Naive thymus-derived CD8-positive, alpha-beta T cell (primary cell): ENCODE measurements at regions not wholly inside any gene's neighbourhood (a gene's known extent, or its start where the extent isn't known, plus 50 kb on each side); places are given as distances from the start of the nearest gene placed in this dataset.
A peak's percentile ranks its signal among the peaks of the same experiment; 100 is the strongest.

Experiments
- ATAC-seq, 2 donors: fragments of 150-1000 bp; cut with Tn5 transposase in 1 of 2; sonication (Bioruptor Pico), chemical (Tn5 transposase) in 1 of 2; 1 replicate in 1 of 2; 2 replicates in 1 of 2; pipeline ENCODE4 v1.10.0; 2021; ENCODE audit warnings: mild to moderate bottlenecking in 2 of 2, moderate library complexity in 2 of 2
- POLR2A ChIA-PET: fragments of 350-600 bp; sonication (Branson Sonifier 250); formaldehyde crosslinking; loops from one replicate; lab custom pipeline; 2021; ENCODE audit warnings: antibody characterized with exemption; lab: Charles Lee
- DNase-seq, 10 donors: peaks; one replicate each; pipeline versions ENCODE4 v3.0.0 to v3.0.0-alpha.2; 2020 to 2022
- H3K27ac Mint-ChIP-seq, 10 donors: one replicate each; pipeline ENCODE4 v1.8.0; 2020 to 2022; ENCODE audit warnings: mild to moderate bottlenecking in 10 of 10, mixed read lengths in 10 of 10, moderate library complexity in 4 of 10, inconsistent platforms in 1 of 10
- H3K27me3 Mint-ChIP-seq, 5 donors: one replicate each; pipeline ENCODE4 v1.8.0; 2021 to 2022; ENCODE audit warnings: mixed read lengths in 5 of 5
- H3K36me3 Mint-ChIP-seq, 3 donors: one replicate each; pipeline ENCODE4 v1.8.0; 2020 to 2022; ENCODE audit warnings: mixed read lengths in 3 of 3, mild to moderate bottlenecking in 2 of 3, inconsistent platforms in 1 of 3
- H3K4me1 Mint-ChIP-seq, 4 donors: one replicate each; pipeline ENCODE4 v1.8.0; 2021 to 2022; ENCODE audit warnings: mixed read lengths in 4 of 4
- H3K4me3 Mint-ChIP-seq, 10 donors: one replicate each; pipeline ENCODE4 v1.8.0; 2020 to 2022; ENCODE audit warnings: mild to moderate bottlenecking in 10 of 10, mixed read lengths in 10 of 10, moderate library complexity in 6 of 10, inconsistent platforms in 1 of 10
- H3K9me3 Mint-ChIP-seq, 9 donors: one replicate each; pipeline ENCODE4 v1.8.0; 2020 to 2022; ENCODE audit warnings: mixed read lengths in 9 of 9, mild to moderate bottlenecking in 3 of 9, inconsistent platforms in 1 of 9, moderate library complexity in 1 of 9

- ATAC-seq (no peak), DNase-seq (no peak)
- POLR2A ChIA-PET: no interaction called here
- Mint-ChIP-seq H3K36me3 (no peaks in the 10 kb centered on the region), H3K27me3 (peaks cover 1 to 15% (median 14%) of the 10 kb centered on the region in 5 donors), H3K9me3 (no peaks in the 10 kb centered on the region), H3K27ac (no peak overlapping the region), H3K4me1 (peaks cover 0 to 3% (median 0%) of the 10 kb centered on the region in 4 donors), H3K4me3 (no peak overlapping the region)
Observed at GRCh38 chr6:40340957-40341356, 246.2 kb downstream of the LRFN2 start.

DNA sequence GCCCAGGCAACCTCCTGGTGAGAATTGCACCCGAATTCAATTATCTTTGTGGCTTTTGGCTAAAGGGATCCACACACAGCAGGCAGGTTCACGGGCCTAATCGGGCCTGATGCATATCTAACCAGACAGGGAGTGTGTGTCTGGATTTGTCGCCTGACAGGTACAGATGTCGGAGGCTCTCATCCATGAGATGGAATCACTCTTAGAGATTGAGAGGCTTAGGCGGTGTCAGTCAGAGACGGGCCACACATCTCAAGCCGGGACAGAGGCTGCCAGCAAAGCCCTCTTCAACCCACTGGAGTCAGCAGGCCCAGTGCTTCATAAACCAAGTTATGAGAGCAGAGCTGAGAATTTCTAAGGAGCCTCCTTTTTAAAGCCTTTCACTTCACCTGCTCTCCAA lies 247.0 kb downstream of the LRFN2 start:
- Mint-ChIP-seq H3K36me3 (no peaks in the 10 kb centered on the region), H3K27me3 (peaks cover 6 to 17% (median 14%) of the 10 kb centered on the region in 5 donors), H3K9me3 (no peaks in the 10 kb centered on the region), H3K27ac (no peak overlapping the region), H3K4me1 (peaks cover 0 to 3% (median 0%) of the 10 kb centered on the region in 4 donors), H3K4me3 (no peak overlapping the region)
- POLR2A ChIA-PET: no interaction called here
- no peak for ATAC-seq
- DNase-seq: no peak

DNA sequence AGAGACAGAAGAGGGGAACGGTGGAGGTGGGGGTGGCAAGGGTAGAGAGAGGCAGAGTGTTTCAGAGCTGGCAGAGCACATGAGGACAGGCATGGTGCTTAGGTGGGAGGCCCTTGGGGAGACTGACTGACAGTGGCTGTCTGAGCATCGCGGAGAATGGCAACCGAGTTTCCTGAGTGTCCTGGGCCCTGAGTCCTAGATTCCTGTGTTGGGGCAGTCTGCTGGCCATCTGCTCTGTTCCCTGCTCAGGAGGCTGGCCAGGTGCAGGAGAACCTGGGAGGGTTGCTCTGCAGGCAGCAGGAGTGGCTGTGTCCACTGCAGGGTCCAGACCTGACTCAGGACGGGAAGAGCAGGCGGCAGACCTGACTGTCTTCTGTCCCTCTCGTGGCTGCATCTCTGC lies 248.9 kb downstream of the LRFN2 start:
- Mint-ChIP-seq H3K27me3 (peaks cover 9 to 31% (median 15%) of the 10 kb centered on the region in 5 donors), H3K9me3 (no peaks in the 10 kb centered on the region), H3K4me1 (peaks cover 0 to 3% (median 0%) of the 10 kb centered on the region in 4 donors), H3K36me3 (no peaks in the 10 kb centered on the region), H3K27ac (no peak overlapping the region), H3K4me3 (no peak overlapping the region)
- DNase-seq (no peak), ATAC-seq (no peak)
- POLR2A ChIA-PET: no interaction called here

GRCh38 chr6:40336940-40337760 lies 250.0 kb downstream of the LRFN2 start:
- no peaks in the 10 kb centered on the region for H3K9me3 Mint-ChIP-seq
- no peak overlapping the region for H3K4me3 Mint-ChIP-seq
- no peaks in the 10 kb centered on the region for H3K36me3 Mint-ChIP-seq
- no peak for DNase-seq
- POLR2A ChIA-PET: no interaction called here
- no peak overlapping the region for H3K27ac Mint-ChIP-seq
- ATAC-seq: no peak
- H3K27me3 Mint-ChIP-seq: peaks cover 11 to 34% (median 15%) of the 10 kb centered on the region in 5 donors
- peaks cover 0 to 3% (median 0%) of the 10 kb centered on the region in 4 donors for H3K4me1 Mint-ChIP-seq

GRCh38 chr6:40336296-40336695 lies 250.9 kb downstream of the LRFN2 start:
- Mint-ChIP-seq H3K36me3 (no peaks in the 10 kb centered on the region), H3K27ac (no peak overlapping the region), H3K27me3 (peaks cover 11 to 33% (median 15%) of the 10 kb centered on the region in 5 donors), H3K4me1 (peaks cover 0 to 3% (median 0%) of the 10 kb centered on the region in 4 donors), H3K9me3 (no peaks in the 10 kb centered on the region), H3K4me3 (no peak overlapping the region)
- POLR2A ChIA-PET: no interaction called here
- no peak for DNase-seq
- ATAC-seq: no peak

- H3K36me3 Mint-ChIP-seq: no peaks in the 10 kb centered on the region
- H3K4me1 Mint-ChIP-seq: peaks cover 0 to 3% (median 0%) of the 10 kb centered on the region in 4 donors
- H3K27me3 Mint-ChIP-seq: peaks cover 11 to 34% (median 15%) of the 10 kb centered on the region in 5 donors
Observed at GRCh38 chr6:40334496-40335270, 252.5 kb downstream of the LRFN2 start.

DNA sequence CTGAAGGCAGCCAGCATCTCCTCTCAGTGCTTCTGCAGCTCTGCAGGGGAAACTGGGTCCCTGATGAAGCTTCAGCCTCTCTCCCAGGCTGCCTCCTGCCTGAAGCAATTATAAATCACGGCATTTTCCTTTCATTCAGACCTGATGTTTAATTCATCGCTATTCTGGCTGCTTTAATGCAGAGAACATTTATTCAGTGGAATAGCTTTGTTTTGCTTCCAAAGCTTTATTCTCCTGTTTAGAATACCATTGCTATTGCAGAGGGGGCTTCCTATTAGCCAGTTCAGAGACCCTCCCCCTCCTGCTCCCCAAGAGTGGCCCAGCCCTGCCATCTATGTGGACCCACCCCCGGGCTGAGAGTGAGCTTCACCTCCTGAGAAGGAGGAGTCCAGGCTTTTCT lies 255.6 kb downstream of the LRFN2 start:
- H3K27me3 Mint-ChIP-seq: peaks cover 13 to 44% (median 24%) of the 10 kb centered on the region in 5 donors
- ATAC-seq: no peak
- peaks cover 0 to 7% (median 0%) of the 10 kb centered on the region in 4 donors for H3K4me1 Mint-ChIP-seq
- H3K27ac Mint-ChIP-seq: no peak overlapping the region
- POLR2A ChIA-PET: no interaction called here
- H3K36me3 Mint-ChIP-seq: no peaks in the 10 kb centered on the region
- H3K9me3 Mint-ChIP-seq: no peaks in the 10 kb centered on the region
- DNase-seq: no peak
- H3K4me3 Mint-ChIP-seq: no peak overlapping the region

More at GRCh38 chr6:40334496-40335270, 252.5 kb downstream of the LRFN2 start:
- DNase-seq (no peak), ATAC-seq (no peak)
- POLR2A ChIA-PET: no interaction called here
- no peak overlapping the region for H3K27ac Mint-ChIP-seq
- H3K9me3 Mint-ChIP-seq: no peaks in the 10 kb centered on the region
- no peak overlapping the region for H3K4me3 Mint-ChIP-seq

GRCh38 chr6:40330301-40330721 lies 256.9 kb downstream of the LRFN2 start:
- Mint-ChIP-seq H3K4me3 (no peak overlapping the region), H3K4me1 (peaks cover 0 to 7% (median 0%) of the 10 kb centered on the region in 4 donors), H3K27me3 (peaks cover 12 to 49% (median 32%) of the 10 kb centered on the region in 5 donors), H3K9me3 (no peaks in the 10 kb centered on the region), H3K27ac (no peak overlapping the region), H3K36me3 (no peaks in the 10 kb centered on the region)
- DNase-seq (no peak), ATAC-seq (no peak)
- POLR2A ChIA-PET: no interaction called here

DNA sequence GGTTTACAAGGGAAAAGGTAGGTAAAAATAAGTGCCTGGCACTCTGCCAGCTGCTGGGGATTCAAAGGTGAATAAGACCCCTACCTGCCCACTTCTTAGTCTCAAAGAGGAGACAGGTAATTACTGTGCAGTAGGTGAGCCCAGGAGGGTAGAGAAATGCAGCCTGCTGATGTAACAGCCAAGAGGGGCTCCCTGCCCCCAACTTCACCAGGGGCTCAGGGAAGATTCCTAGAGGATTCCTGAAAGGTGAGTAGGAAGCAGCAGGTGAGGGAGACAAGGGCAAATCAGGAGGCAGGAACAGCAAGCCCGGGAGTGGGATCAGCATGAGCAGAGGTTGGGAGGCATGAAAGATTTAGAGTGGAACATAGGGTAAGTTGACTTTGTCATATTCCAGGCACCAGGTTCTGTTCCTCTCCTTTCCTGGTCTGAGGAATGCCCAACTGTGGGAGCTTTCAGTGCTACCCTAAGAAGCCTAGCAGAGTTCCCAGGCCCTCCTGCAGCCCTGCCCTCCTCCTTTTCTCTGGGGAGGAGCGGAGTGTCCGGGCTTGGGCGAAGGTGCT lies 258.1 kb downstream of the LRFN2 start:
- Mint-ChIP-seq H3K27ac (no peak overlapping the region), H3K9me3 (no peaks in the 10 kb centered on the region), H3K4me3 (no peak overlapping the region), H3K4me1 (peaks cover 0 to 7% (median 0%) of the 10 kb centered on the region in 4 donors), H3K27me3 (peaks cover 12 to 45% (median 32%) of the 10 kb centered on the region in 5 donors), H3K36me3 (no peaks in the 10 kb centered on the region)
- no peak for ATAC-seq
- no peak for DNase-seq
- POLR2A ChIA-PET: no interaction called here

GRCh38 chr6:40328386-40328985 lies 258.7 kb downstream of the LRFN2 start:
- Mint-ChIP-seq H3K27me3 (peaks cover 12 to 39% (median 27%) of the 10 kb centered on the region in 5 donors), H3K36me3 (no peaks in the 10 kb centered on the region), H3K27ac (peak overlapping the region in 1 of 10 donors; percentile 12), H3K4me1 (peaks cover 0 to 7% (median 0%) of the 10 kb centered on the region in 4 donors), H3K9me3 (no peaks in the 10 kb centered on the region), H3K4me3 (no peak overlapping the region)
- DNase-seq: peak in 7 of 10 donors; percentile 6 to 54 (median 29)
- POLR2A ChIA-PET: no interaction called here
- no peak for ATAC-seq

- no peaks in the 10 kb centered on the region for H3K36me3 Mint-ChIP-seq
- H3K27me3 Mint-ChIP-seq: peaks cover 14 to 51% (median 40%) of the 10 kb centered on the region in 5 donors
- H3K4me1 Mint-ChIP-seq: peaks cover 0 to 7% (median 0%) of the 10 kb centered on the region in 4 donors
- H3K27ac Mint-ChIP-seq: peak overlapping the region in 1 of 10 donors; percentile 19
- DNase-seq (no peak), ATAC-seq (no peak)
- POLR2A ChIA-PET: no interaction called here
- no peaks in the 10 kb centered on the region for H3K9me3 Mint-ChIP-seq
- no peak overlapping the region for H3K4me3 Mint-ChIP-seq
Observed at GRCh38 chr6:40326714-40327421, 260.3 kb downstream of the LRFN2 start.

DNA sequence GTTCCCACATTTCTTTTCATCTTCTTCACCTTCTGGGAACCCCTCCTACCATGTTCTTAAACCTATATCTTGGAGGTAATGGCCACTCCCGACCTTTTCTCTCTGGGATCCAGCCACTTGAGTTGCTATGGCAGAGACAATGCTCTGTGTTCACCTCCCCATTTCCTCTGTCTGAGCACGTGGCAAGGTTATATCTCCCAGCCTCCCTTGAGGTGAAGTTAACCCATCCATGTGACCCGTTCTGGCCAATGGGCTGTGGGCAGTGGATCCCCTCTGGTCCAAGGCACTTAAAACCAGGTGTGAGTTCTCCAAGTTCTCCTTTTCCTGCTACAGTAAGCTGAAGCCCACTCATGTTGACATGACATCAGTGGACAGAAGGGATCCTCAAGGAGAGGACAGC lies 261.4 kb downstream of the LRFN2 start:
- H3K4me3 Mint-ChIP-seq: no peak overlapping the region
- ATAC-seq (no peak), DNase-seq (no peak)
- POLR2A ChIA-PET: no interaction called here
- H3K4me1 Mint-ChIP-seq: peaks cover 0 to 7% (median 0%) of the 10 kb centered on the region in 4 donors
- no peaks in the 10 kb centered on the region for H3K36me3 Mint-ChIP-seq
- H3K27ac Mint-ChIP-seq: no peak overlapping the region
- H3K27me3 Mint-ChIP-seq: peaks cover 15 to 61% (median 47%) of the 10 kb centered on the region in 5 donors
- no peaks in the 10 kb centered on the region for H3K9me3 Mint-ChIP-seq
